OCI-LY3 (cell line): ENCODE measurements at regions not wholly inside any gene's neighbourhood (a gene's known extent, or its start where the extent isn't known, plus 50 kb on each side); places are given as distances from the start of the nearest gene placed in this dataset.

Experiments
- EZH2phosphoT487 ChIP-seq: fragments of 200-600 bp; shearing (Covaris generic); IDR thresholded peaks from 2 replicates; pipeline ENCODE4 v1.6.1; 2018; ENCODE audit warnings: antibody characterized with exemption, mixed run types, low read depth
- TF ChIP-seq, protein P1 (sequence below): fragments of 200-600, 300-600 bp; sonication (generic); IDR thresholded peaks from 2 replicates; pipeline ENCODE4 v1.5.1; 2014; ENCODE audit warnings: antibody characterized with exemption, low read length, low read depth

DNA sequence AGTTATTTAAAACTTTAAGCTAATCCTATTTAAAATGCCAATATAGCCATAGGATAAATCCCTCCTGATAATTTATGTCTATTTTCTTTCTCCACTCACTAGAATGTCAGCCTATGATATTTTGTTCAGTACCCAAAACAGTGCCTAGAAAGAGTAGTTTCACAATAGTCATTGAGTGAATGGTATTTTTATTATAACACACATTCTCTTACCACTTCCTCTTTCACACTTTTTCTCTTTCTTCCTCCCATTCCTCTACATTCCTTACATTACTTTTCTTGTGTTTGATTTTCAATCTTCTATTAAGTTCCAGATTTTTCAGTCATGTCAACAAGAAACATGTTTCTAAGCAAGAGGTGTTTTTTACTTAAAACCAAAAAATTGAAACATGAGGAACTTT is 327.6 kb upstream of the UBE2E3 start:
- TF ChIP-seq, protein P1, sequence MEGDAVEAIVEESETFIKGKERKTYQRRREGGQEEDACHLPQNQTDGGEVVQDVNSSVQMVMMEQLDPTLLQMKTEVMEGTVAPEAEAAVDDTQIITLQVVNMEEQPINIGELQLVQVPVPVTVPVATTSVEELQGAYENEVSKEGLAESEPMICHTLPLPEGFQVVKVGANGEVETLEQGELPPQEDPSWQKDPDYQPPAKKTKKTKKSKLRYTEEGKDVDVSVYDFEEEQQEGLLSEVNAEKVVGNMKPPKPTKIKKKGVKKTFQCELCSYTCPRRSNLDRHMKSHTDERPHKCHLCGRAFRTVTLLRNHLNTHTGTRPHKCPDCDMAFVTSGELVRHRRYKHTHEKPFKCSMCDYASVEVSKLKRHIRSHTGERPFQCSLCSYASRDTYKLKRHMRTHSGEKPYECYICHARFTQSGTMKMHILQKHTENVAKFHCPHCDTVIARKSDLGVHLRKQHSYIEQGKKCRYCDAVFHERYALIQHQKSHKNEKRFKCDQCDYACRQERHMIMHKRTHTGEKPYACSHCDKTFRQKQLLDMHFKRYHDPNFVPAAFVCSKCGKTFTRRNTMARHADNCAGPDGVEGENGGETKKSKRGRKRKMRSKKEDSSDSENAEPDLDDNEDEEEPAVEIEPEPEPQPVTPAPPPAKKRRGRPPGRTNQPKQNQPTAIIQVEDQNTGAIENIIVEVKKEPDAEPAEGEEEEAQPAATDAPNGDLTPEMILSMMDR: no peak
- TF ChIP-seq EZH2phosphoT487: no peak
